Kidney (tissue), 13 donors: ENCODE measurements at regions not wholly inside any gene's neighbourhood (a gene's known extent, or its start where the extent isn't known, plus 50 kb on each side); places are given as distances from the start of the nearest gene placed in this dataset.

Experiments
- DNase-seq, 5 donors: peaks; one replicate each; pipeline ENCODE4 v3.0.0-alpha.2; 2013 to 2020
- FAIRE-seq: peaks from 2 replicates; lab custom pipeline; 2012; peaks lifted over from hg19 to GRCh38; lab: Jason Lieb, UNC
- H3K27ac ChIP-seq, 2 donors: one replicate each; pipeline ENCODE4 v1.7.0; 2013; ENCODE audit warnings: low read depth in 2 of 2, low read length in 2 of 2, inconsistent platforms in 1 of 2
- H3K27me3 ChIP-seq: one replicate; pipeline ENCODE4 v1.7.1; 2013; ENCODE audit warnings: low read length, inconsistent platforms; ENCODE audit not compliant: control insufficient read depth, insufficient read depth
- H3K36me3 ChIP-seq, 3 donors: one replicate each; pipeline versions ENCODE4 v1.7.0 to v1.7.1; 2013; ENCODE audit warnings: low read length in 3 of 3, control low read depth in 1 of 3, inconsistent platforms in 1 of 3; ENCODE audit not compliant: insufficient read depth in 3 of 3, control insufficient read depth in 2 of 3
- H3K4me1 ChIP-seq, 3 donors: one replicate each; pipeline versions ENCODE4 v1.7.0 to v1.7.1; 2013; ENCODE audit warnings: low read length in 3 of 3, inconsistent platforms in 1 of 3, low read depth in 1 of 3; ENCODE audit not compliant: control insufficient read depth in 2 of 3, insufficient read depth in 2 of 3
- H3K4me3 ChIP-seq, 3 donors: one replicate each; pipeline versions ENCODE4 v1.7.0 to v1.8.1; 2013; ENCODE audit warnings: low read length in 3 of 3, control low read depth in 1 of 3, inconsistent platforms in 1 of 3
- H3K9ac ChIP-seq, 3 donors: one replicate each; pipeline versions ENCODE4 v1.7.0 to v1.7.1; 2013; ENCODE audit warnings: low read length in 3 of 3, control low read depth in 1 of 3, inconsistent platforms in 1 of 3
- H3K9me3 ChIP-seq, 3 donors: one replicate each; pipeline versions ENCODE4 v1.7.0 to v1.7.1; 2013; ENCODE audit warnings: low read length in 3 of 3, control low read depth in 1 of 3, inconsistent platforms in 1 of 3; ENCODE audit not compliant: control insufficient read depth in 2 of 3, insufficient read depth in 1 of 3
- intact Hi-C: fragments of 100-400 bp; cut with DNase I; formaldehyde crosslinking; loops from one replicate; pipeline ENCODE4 v1.11.1; 2022
- TF ChIP-seq, protein P1 (sequence below): IDR thresholded peaks from 3 replicates; pipeline ENCODE4 v1.5.1; 2012; ENCODE audit warnings: mild to moderate bottlenecking, moderate library complexity, borderline replicate concordance; ENCODE audit not compliant: insufficient read depth; ENCODE audit errors: extremely low read depth
- donor health status: control.
- donor health status: control.
- donor health status: control.
- donor health status: control.
- donor health status: control.
- donor health status: DM: yes; HTN: yes; CAD: no.
- donor health status: Normal renal cell carcinoma (clear cell type).

DNA sequence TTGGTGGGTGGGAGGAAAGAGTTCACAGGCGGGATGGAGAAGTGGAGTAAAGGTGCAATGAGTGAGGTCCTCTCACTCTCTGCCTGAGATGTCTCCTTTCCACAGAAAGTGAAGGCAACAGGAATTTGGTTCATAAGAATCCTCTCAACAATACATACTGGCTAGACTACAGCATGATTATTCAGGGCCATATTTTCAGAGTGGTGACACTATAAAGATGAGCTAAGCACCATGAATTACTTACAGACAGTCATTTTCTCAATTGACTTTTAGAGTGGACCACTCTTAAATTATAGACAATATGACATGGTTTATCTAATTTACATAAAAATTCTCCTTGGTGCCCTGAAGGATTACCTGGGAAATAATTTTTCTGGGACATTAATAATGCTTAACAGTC lies 286.1 kb upstream of the MAD2L1 start:
- intact Hi-C loops = no loop called here
- FAIRE-seq = no peak

DNA sequence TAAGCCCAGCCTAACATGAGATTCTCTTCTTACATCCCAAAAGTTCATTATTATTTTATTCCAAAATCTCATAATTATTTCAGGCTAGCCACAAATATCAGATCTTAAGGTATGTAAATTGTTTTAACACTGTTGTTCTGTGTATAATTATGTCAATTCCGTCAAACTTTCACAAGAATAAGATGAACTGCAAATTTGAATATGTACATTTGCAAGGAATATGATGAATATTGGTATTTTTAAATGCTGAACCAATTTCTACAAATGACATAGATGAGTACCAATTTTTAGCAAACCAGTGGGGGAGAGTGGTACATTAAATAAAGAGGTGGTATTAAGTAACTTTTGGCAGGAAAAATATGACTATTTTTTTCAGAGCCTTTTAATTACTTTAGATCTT lies 282.3 kb upstream of the MAD2L1 start:
- no peaks in the 10 kb centered on the region for H3K27me3 ChIP-seq
- TF ChIP-seq, protein P1, sequence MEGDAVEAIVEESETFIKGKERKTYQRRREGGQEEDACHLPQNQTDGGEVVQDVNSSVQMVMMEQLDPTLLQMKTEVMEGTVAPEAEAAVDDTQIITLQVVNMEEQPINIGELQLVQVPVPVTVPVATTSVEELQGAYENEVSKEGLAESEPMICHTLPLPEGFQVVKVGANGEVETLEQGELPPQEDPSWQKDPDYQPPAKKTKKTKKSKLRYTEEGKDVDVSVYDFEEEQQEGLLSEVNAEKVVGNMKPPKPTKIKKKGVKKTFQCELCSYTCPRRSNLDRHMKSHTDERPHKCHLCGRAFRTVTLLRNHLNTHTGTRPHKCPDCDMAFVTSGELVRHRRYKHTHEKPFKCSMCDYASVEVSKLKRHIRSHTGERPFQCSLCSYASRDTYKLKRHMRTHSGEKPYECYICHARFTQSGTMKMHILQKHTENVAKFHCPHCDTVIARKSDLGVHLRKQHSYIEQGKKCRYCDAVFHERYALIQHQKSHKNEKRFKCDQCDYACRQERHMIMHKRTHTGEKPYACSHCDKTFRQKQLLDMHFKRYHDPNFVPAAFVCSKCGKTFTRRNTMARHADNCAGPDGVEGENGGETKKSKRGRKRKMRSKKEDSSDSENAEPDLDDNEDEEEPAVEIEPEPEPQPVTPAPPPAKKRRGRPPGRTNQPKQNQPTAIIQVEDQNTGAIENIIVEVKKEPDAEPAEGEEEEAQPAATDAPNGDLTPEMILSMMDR = no peak
- DNase-seq (no peak), FAIRE-seq (no peak)
- H3K27ac ChIP-seq = no peak overlapping the region
- intact Hi-C loops = no loop called here
- no peaks in the 10 kb centered on the region for H3K36me3 ChIP-seq
- H3K4me1 ChIP-seq = no peaks in the 10 kb centered on the region
- H3K9ac ChIP-seq = no peak overlapping the region
- H3K4me3 ChIP-seq = no peak overlapping the region
- H3K9me3 ChIP-seq = no peaks in the 10 kb centered on the region

More for the DNA sequence above, 286.1 kb upstream of the MAD2L1 start:
- no peak overlapping the region for H3K9ac ChIP-seq
- no peak overlapping the region for H3K27ac ChIP-seq
- H3K9me3 ChIP-seq = no peaks in the 10 kb centered on the region
- no peak for DNase-seq
- no peak overlapping the region for H3K4me3 ChIP-seq
- TF ChIP-seq, protein P1 = no peak
- no peaks in the 10 kb centered on the region for H3K4me1 ChIP-seq
- H3K27me3 ChIP-seq = no peaks in the 10 kb centered on the region
- no peaks in the 10 kb centered on the region for H3K36me3 ChIP-seq

DNA sequence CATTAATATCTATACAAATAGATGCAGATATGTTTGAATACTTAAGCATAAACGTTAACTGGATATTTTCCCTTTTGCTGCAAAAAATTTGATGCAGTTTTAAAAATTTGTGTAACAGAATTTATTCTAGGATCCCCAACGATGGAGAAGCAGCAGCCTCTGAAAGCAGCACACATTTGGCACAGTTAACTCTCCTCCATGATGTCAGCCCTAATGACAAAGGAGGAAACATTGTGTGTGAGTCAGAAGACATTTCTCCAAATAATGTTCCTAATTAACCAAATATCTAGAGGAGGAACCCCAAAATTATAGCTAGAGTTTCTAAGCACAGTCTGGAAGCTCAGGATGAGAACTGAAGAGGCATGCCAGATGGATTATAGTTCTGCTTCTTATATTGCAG lies 281.9 kb upstream of the MAD2L1 start:
- no peak overlapping the region for H3K4me3 ChIP-seq
- TF ChIP-seq, protein P1 = no peak
- no peak overlapping the region for H3K27ac ChIP-seq
- no peaks in the 10 kb centered on the region for H3K4me1 ChIP-seq
- no peak overlapping the region for H3K9ac ChIP-seq
- H3K9me3 ChIP-seq = no peaks in the 10 kb centered on the region
- intact Hi-C loops = no loop called here
- FAIRE-seq (no peak), DNase-seq (no peak)
- no peaks in the 10 kb centered on the region for H3K36me3 ChIP-seq
- no peaks in the 10 kb centered on the region for H3K27me3 ChIP-seq
